DMS153 treated with DMSO at 0.1 percent for 48 hours (cell line): ENCODE measurements at regions not wholly inside any gene's neighbourhood (a gene's known extent, or its start where the extent isn't known, plus 50 kb on each side); places are given as distances from the start of the nearest gene placed in this dataset.

Source experiments
- DNase-seq: peaks from one replicate; lab custom pipeline; 2025; ENCODE audit not compliant: unreplicated experiment; lab: John Stamatoyannopoulos, UW

- DNase-seq: no peak
Observed at GRCh38 chr10:130230036-130230435, 93.8 kb downstream of the GLRX3 start.

- DNase-seq: no peak
Observed at GRCh38 chr10:130230611-130231010, 94.4 kb downstream of the GLRX3 start.

- no peak for DNase-seq
Observed at GRCh38 chr10:130231251-130231741, 95.1 kb downstream of the GLRX3 start.

- DNase-seq: no peak
Observed at GRCh38 chr10:130232166-130233034, 96.2 kb downstream of the GLRX3 start.

GRCh38 chr10:130233035-130233360 is 96.8 kb downstream of the GLRX3 start:
- no peak for DNase-seq

GRCh38 chr10:130233426-130233825 is 97.2 kb downstream of the GLRX3 start:
- DNase-seq: no peak

- DNase-seq: no peak
Observed at GRCh38 chr10:130234171-130234965, 98.2 kb downstream of the GLRX3 start.

- DNase-seq: no peak
Observed at GRCh38 chr10:130236711-130237110, 100.5 kb downstream of the GLRX3 start.

GRCh38 chr10:130240409-130240808 is 104.2 kb downstream of the GLRX3 start:
- DNase-seq: no peak

GRCh38 chr10:130242513-130242912 is 106.3 kb downstream of the GLRX3 start:
- no peak for DNase-seq

GRCh38 chr10:130243015-130243414 is 106.8 kb downstream of the GLRX3 start:
- DNase-seq: no peak

- no peak for DNase-seq
Observed at GRCh38 chr10:130244031-130244927, 108.1 kb downstream of the GLRX3 start.

GRCh38 chr10:130244928-130245495 is 108.8 kb downstream of the GLRX3 start:
- no peak for DNase-seq

- DNase-seq: no peak
Observed at GRCh38 chr10:130246113-130246512, 109.9 kb downstream of the GLRX3 start.

- no peak for DNase-seq
Observed at GRCh38 chr10:130250127-130250526, 113.9 kb downstream of the GLRX3 start.

- DNase-seq: no peak
Observed at GRCh38 chr10:130251766-130252165, 115.6 kb downstream of the GLRX3 start.

- no peak for DNase-seq
Observed at GRCh38 chr10:130254243-130254642, 118.1 kb downstream of the GLRX3 start.

GRCh38 chr10:130254662-130255061 is 118.5 kb downstream of the GLRX3 start:
- no peak for DNase-seq

- DNase-seq: no peak
Observed at GRCh38 chr10:130255777-130256176, 119.6 kb downstream of the GLRX3 start.

GRCh38 chr10:130257897-130258296 is 121.7 kb downstream of the GLRX3 start:
- no peak for DNase-seq

- DNase-seq: no peak
Observed at GRCh38 chr10:130259380-130259779, 123.2 kb downstream of the GLRX3 start.
